Erythroblast (primary cell): ENCODE measurements at regions not wholly inside any gene's neighbourhood (a gene's known extent, or its start where the extent isn't known, plus 50 kb on each side); places are given as distances from the start of the nearest gene placed in this dataset.

ENCODE experiments used
- GATA1 ChIP-seq: IDR thresholded peaks from 2 replicates; pipeline ENCODE4 v1.6.1; 2011; ENCODE audit warnings: low read depth, mild to moderate bottlenecking, control low read depth, low read length, moderate library complexity
- POLR2A ChIP-seq: IDR thresholded peaks from 2 replicates; pipeline ENCODE4 v1.6.1; 2011; ENCODE audit warnings: mild to moderate bottlenecking, low read length

GRCh38 chr5:42948961-42949347 lies 91.2 kb downstream of the ANXA2R start:
- TF ChIP-seq POLR2A: no peak
- no peak for TF ChIP-seq GATA1
